Stimulated activated CD8-positive, alpha-beta memory T cell treated with anti-CD3 and anti-CD28 coated beads, Interleukin-12 subunit alpha, Interleukin-12 subunit beta, amount 100 ng/mL, for 4 hours (primary cell): ENCODE measurements at regions not wholly inside any gene's neighbourhood (a gene's known extent, or its start where the extent isn't known, plus 50 kb on each side); places are given as distances from the start of the nearest gene placed in this dataset.

Experiments
- DNase-seq: peaks from one replicate; pipeline ENCODE4 v3.0.0-alpha.2; 2020; ENCODE audit warnings: low read depth

DNA sequence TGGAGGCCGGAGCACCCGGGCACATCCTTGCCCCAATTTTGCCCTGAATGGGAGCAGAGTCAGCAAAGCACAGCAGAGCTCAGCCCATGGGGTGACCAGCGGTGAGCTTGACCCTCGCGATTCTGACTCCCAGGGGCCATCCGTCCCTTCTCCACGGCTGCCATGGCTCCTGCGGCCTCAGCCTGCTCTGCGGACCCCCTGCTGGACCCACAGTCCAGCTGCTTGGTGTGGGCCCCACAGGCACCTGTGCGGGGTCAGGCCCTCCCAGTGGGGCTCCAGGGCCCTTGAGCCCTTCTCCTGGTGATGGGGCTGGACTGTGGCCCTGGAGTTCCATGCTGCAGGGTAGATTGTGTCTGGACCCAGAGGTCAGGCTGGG lies 144.2 kb downstream of the ENGASE start:
- DNase-seq, result no peak

GRCh38 chr17:79218175-79218824 lies 143.7 kb downstream of the ENGASE start:
- DNase-seq, result no peak

GRCh38 chr17:79217473-79218135 lies 143.0 kb downstream of the ENGASE start:
- DNase-seq, result no peak

DNA sequence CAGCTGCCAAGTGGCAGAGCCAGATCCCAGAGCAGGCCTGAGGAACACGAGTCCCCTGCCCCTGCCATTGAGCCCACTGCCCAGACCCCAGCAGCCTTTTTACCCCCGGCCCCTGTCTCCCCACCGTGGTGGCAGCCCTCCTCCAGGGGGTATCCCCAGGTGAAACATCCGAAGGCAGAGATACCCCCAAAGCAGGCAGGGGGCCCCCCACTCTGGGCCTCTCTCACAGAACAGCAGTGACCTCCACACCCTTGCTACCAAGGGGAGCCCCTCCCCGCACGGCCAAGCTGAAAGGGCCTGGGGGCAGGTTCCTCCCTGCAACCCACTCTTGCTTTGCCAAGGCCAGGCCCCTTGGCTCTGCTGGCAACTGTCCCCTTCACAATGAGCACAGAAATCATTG lies 142.2 kb downstream of the ENGASE start:
- no peak for DNase-seq

DNA sequence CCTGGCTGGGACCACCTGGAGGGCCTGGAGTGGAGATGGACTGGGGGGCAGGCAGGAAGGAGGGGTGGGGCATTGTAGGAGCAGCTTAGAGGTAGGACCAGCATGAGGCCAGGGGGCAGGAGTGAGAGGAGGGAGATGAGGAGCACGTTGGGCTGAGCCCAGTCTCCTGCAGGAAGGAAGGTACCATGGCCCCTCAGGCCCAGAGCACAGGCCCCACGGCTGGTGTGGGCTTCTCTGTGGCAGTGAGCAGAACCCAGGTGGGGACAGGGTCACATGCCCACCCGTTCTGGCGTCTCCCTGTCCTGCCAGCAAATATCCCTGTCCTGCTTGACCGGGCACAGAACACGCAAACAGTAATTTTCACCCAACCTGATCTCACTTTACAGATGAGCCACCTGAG lies 141.8 kb downstream of the ENGASE start:
- DNase-seq, result no peak

- DNase-seq, result no peak
Measured at GRCh38 chr17:79215631-79216030, 141.0 kb downstream of the ENGASE start.

DNA sequence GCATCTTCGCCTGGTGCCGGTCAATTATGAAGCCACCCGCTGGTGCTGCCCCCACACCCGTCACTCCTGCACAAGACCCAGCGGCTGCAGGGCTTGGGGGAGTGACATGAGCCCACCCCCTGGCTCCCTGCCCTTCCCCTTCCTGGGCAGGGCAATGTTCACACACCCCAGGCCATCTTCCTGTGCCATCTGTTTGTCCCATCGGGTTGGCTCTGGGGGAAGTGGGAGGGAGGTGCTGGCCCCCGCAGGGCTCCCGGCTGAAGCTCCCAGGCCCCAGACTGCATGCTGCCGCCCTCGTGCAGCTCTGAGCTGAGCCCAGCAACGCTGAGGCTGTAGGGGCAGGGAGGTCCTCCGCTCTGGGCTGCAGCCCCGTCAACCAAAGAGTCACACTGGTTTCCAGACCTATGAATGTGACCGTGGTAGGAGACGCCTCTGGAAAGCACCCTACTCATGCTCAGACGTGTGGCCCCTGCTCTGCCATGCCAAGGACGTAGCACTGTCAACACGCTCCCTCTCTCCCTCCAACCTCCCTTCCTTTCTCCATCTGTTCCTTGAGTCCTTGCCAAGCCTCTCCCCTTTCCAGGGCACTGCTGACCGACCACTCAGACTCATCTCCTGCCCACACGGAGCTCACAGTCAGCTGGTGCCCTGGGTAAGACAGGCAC lies 140.4 kb downstream of the ENGASE start:
- no peak for DNase-seq

DNA sequence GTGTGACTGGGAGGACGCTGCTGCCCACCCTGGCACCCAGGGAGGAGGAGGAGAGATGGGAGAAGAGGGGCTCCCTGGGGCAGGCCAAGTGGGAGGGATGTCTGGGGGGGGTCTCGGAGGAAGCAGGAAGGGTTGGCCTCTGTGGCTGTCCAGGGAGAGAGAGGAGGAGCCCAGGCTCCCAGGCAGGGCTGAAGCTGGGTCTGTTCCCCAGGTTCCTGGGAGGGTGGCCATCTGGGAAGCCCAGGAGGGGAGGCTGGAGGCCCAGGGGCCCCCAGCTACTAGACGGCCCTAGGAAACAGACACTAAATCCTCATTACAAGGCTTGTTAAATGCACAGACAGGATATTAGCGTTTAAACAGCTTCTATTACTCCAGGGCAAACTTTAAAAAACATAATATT lies 139.8 kb downstream of the ENGASE start:
- no peak for DNase-seq

- DNase-seq, result no peak
Measured at GRCh38 chr17:79213305-79213704, 138.7 kb downstream of the ENGASE start.

GRCh38 chr17:79212149-79213087 lies 137.8 kb downstream of the ENGASE start:
- no peak for DNase-seq

DNA sequence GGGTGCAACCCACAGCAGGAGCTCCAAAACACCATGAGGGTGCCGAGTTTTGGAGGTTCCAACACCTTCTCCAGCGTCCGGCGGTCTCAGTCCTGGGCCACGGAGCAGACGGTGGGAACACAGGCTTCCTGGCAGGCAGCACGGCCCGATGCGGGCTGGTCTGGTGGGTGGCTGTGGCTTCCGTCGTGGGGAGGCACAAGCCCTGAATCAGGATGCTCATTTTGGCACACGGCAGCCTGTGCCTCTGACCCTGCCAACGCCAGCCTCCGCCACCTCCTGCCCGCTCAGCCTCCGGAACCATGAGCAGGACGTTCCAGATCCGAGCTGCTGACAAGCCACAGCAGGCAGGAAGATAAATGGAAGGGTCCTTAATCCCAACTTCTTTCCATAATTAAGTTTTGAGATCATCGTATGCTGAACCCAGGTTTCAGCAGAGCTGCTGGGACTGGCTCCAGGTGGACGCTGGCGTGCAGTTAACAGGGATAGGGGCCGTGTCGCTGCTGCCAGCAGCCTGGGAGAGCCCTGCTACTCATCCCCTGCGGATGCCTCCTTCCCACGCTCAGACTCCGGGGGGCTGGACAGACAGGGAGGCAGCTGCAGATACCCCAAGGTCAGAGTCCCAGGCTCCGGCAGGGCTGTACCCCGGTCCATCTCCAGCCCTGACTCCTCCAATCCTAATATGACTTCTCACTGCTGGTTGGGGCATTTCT lies 136.6 kb downstream of the ENGASE start:
- DNase-seq, result no peak

DNA sequence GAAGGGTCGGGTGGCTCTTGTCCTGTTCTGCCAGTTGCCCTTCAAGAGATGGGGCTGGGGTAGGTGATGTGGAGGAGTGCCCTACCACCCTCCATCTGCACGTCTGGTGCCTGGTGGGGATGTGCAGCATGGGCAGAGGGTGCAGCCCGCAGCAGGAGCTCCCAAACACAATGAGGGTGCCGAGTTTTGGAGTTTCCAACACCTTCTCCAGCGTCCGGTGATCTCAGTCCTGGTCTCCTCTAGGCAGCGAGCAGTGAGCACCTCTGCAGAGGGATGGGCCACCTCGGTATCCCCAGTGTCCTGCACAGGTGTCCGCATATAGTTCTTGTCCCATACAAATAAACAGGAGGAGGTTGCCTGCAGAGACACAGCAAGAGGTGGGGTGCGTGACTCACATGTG lies 136.0 kb downstream of the ENGASE start:
- DNase-seq, result no peak

DNA sequence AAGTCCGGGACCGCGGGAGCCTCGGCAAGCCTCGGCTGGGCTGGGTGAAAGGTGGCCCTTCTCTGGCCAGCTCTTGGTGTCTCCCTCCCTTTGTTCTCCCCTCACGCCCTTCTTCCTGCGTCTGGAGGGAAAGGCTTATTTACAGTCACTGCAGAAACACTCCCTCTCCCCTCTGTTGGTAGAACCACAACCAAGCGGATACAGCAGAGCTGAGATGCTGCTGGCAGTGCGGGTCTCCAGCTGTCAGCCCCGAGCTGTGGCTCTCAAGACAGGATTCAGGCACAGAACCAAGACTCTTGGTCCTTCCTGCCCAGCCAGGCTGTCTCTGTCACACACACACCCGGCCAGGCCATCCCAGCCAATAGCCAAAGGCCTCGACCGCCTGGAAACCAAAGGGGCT lies 133.3 kb downstream of the ENGASE start:
- no peak for DNase-seq

GRCh38 chr17:79205688-79206205 lies 131.1 kb downstream of the ENGASE start:
- no peak for DNase-seq

DNA sequence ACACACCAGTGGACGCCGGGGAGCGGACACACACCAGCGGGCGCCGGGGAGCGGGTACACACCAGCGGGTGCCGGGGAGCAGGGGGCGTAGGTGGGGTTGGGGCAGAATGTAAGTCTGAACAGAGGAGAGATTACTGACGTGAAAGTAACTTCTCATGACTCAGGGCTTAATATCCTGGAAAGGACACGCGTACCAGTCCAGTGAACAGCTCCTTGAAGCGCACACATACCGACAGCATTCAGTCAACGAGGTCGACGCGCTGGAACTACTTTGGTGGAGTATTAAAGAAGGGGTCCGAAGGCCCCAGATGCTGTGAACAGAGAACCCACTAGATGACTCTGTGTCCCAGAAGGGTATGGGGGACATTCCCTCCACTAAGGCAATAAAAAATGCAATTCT lies 129.6 kb downstream of the ENGASE start:
- DNase-seq, result no peak

DNA sequence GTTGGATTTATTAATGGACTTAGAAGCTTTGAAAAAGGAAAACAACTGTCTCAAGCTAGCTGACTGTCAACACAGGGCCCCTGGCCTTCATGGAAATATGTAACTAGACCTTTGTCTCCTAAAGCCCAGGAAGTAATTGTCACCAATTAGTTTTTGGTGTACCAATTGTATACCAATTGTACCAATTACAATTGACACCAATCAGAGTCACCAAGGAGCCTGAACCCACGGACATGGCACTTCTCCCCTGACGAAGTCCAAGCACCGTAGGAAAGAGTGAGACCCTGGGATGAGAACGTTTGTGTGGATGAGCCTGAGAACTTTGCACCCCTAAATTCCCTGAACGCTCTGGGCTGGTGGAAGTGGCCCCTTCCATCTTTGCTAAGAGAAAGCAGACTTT lies 129.0 kb downstream of the ENGASE start:
- DNase-seq, result no peak

DNA sequence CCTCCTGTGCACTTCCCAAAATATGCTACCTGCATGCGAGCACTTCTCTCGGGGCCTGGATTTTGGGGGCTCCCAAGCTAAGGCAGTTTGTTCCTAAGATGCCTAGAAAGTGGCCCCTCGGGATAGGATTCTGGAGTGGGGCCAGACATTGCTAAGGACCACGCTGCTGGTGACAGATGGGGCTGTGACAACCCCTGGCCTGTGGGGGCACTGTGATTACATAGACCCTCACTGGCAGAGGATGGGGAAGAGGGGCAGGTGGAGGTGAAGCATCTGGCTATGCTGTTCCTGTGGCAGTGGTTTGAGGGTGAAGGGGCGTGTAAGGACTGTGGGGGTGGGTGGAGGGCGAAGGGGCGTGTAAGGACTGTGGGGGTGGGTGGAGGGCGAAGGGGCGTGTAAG lies 128.4 kb downstream of the ENGASE start:
- DNase-seq, result no peak

GRCh38 chr17:79202480-79202879 lies 127.9 kb downstream of the ENGASE start:
- DNase-seq, result no peak

- DNase-seq, result no peak
Measured at GRCh38 chr17:79201536-79202227, 127.1 kb downstream of the ENGASE start.

DNA sequence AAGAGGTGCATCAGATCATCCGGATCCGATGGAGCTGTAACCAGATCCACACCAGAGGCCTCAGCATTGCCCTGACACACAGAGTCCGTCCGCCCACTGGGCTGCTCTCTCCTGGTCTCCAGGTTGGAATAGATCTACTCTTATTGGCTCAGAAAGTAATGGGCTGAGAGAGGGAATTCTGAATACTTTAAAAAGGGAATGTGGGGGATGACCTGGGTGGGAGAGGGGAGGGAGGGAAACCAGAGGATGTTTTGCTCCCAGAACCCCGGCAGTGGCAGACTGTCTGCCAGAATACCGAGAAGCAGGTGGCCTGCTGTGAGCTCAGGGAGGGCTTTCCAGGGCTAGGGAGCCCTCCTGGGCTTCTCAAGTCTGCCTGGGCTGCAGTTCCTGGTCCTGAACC lies 126.5 kb downstream of the ENGASE start:
- DNase-seq, result no peak

GRCh38 chr17:79196913-79197312 lies 122.3 kb downstream of the ENGASE start:
- no peak for DNase-seq
